Thyroid gland (tissue), 4 donors: ENCODE measurements at regions not wholly inside any gene's neighbourhood (a gene's known extent, or its start where the extent isn't known, plus 50 kb on each side); places are given as distances from the start of the nearest gene placed in this dataset.

Experiments
- POLR2A ChIP-seq, 2 donors: fragments of 450-650 bp; IDR thresholded peaks; one replicate each; pipeline ENCODE4 v1.6.1; 2017; ENCODE audit warnings: antibody characterized with exemption in 2 of 2, mild to moderate bottlenecking in 2 of 2, moderate library complexity in 1 of 2
- TF ChIP-seq, protein P1 (sequence below), 6 experiments: fragments of 200-600 bp in 3 of 6; fragments of 450-650 bp in 3 of 6; sonication (generic) in 3 of 6; IDR thresholded peaks; one replicate each; pipeline ENCODE4 v1.5.1; 2016 to 2019; ENCODE audit warnings: antibody characterized with exemption in 6 of 6, mild to moderate bottlenecking in 2 of 6, inconsistent platforms in 1 of 6, moderate library complexity in 1 of 6

DNA sequence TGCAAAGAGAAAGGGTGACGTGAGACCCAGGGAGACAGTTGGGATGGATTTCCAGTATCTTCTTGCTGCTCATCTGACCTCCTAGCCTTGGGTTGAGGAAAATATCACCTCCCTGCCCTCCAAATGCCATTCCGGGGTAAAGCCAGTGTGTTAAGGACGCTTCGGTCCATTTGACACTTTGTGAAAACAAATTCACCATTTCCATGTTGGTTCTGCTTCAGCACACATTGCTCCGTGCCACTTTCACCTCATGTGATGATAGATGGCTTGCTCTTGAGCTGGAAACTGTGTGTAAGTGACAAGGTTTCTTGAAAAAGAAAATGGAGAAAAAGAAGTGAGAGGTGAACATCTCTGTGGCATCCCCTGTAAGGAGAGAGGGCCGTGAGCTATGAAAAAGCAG is 256.1 kb upstream of the PGRMC2 start:
- TF ChIP-seq, protein P1, sequence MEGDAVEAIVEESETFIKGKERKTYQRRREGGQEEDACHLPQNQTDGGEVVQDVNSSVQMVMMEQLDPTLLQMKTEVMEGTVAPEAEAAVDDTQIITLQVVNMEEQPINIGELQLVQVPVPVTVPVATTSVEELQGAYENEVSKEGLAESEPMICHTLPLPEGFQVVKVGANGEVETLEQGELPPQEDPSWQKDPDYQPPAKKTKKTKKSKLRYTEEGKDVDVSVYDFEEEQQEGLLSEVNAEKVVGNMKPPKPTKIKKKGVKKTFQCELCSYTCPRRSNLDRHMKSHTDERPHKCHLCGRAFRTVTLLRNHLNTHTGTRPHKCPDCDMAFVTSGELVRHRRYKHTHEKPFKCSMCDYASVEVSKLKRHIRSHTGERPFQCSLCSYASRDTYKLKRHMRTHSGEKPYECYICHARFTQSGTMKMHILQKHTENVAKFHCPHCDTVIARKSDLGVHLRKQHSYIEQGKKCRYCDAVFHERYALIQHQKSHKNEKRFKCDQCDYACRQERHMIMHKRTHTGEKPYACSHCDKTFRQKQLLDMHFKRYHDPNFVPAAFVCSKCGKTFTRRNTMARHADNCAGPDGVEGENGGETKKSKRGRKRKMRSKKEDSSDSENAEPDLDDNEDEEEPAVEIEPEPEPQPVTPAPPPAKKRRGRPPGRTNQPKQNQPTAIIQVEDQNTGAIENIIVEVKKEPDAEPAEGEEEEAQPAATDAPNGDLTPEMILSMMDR (IDR thresholded peaks at IDR 0.05): no peak
- no peak for TF ChIP-seq POLR2A (IDR thresholded peaks at IDR 0.05)
